GM12878 (cell line): ENCODE measurements at regions not wholly inside any gene's neighbourhood (a gene's known extent, or its start where the extent isn't known, plus 50 kb on each side); places are given as distances from the start of the nearest gene placed in this dataset.

Experiments used
- ATAC-seq: fragments of 200-7000 bp; cut with Tn5 transposase; 3 replicates; pipeline ENCODE4 v1.9.1; 2020; ENCODE audit warnings: mild to moderate bottlenecking, moderate library complexity
- BruUV-seq: library from RNA; stranded (reverse); fragments of 400-500 nt; replicated peaks from 2 replicates; lab custom pipeline; 2021; lab: Mats Ljungman, UMichigan
- CTCF ChIA-PET: fragments of 300-600 bp; sonication (Branson Sonifier 250); formaldehyde crosslinking; extraction: SDS; loops from one replicate; lab custom pipeline; 2021; ENCODE audit warnings: inconsistent platforms; lab: Yijun Ruan, JAX
- POLR2A ChIA-PET: fragments of 350-600 bp; formaldehyde crosslinking; extraction: SDS; loops from one replicate; lab custom pipeline; 2021; ENCODE audit warnings: inconsistent platforms; lab: Charles Lee
- RAD21 ChIA-PET: fragments of 300-600 bp; sonication (Branson Sonifier 250); formaldehyde crosslinking; loops from one replicate; lab custom pipeline; 2023; ENCODE audit warnings: antibody characterized with exemption; ENCODE audit not compliant: unreplicated experiment; lab: Charles Lee
- SMC1A ChIA-PET: fragments of 300-600 bp; sonication (Branson Sonifier 250); formaldehyde crosslinking; loops from one replicate; lab custom pipeline; 2023; ENCODE audit not compliant: unreplicated experiment, uncharacterized antibody; lab: Charles Lee
- DNase-seq: peaks from one replicate; pipeline ENCODE4 v3.0.0-alpha.2; 2011; ENCODE audit warnings: low read depth, low spot score
- FAIRE-seq: peaks from 3 replicates; lab custom pipeline; 2011; peaks lifted over from hg19 to GRCh38; lab: Jason Lieb, UNC
- H2AFZ ChIP-seq: 2 replicates; pipeline ENCODE4 v1.6.0; 2011; ENCODE audit warnings: low read depth, low read length, control low read depth; ENCODE audit not compliant: control insufficient read depth
- H3K27ac ChIP-seq: 2 replicates; pipeline ENCODE4 v1.5.1; 2011; ENCODE audit warnings: control low read depth; ENCODE audit not compliant: control insufficient read depth, insufficient read depth
- H3K27me3 ChIP-seq, 2 experiments: replicated peaks in 1 of 2; 2 replicates each; pipeline versions ENCODE4 v1.6.0 to v1.6.1; 2011; ENCODE audit warnings: low read length in 1 of 2; ENCODE audit not compliant: control insufficient read depth in 2 of 2, insufficient read depth in 2 of 2
- H3K36me3 ChIP-seq, 2 experiments: 2 replicates each; pipeline ENCODE4 v1.5.1; 2011; ENCODE audit warnings: low read length in 1 of 2; ENCODE audit not compliant: control insufficient read depth in 2 of 2, insufficient read depth in 2 of 2
- H3K4me1 ChIP-seq: 2 replicates; pipeline ENCODE4 v1.6.1; 2011; ENCODE audit warnings: mild to moderate bottlenecking, low read length, moderate library complexity, mixed read lengths; ENCODE audit not compliant: control insufficient read depth, insufficient read depth
- H3K4me2 ChIP-seq: 2 replicates; pipeline ENCODE4 v1.6.0; 2011; ENCODE audit warnings: control low read depth; ENCODE audit not compliant: control insufficient read depth, insufficient read depth
- H3K4me3 ChIP-seq: fragments of 200-600 bp; sonication (generic); 2 replicates; pipeline ENCODE4 v1.5.1; 2016
- H3K79me2 ChIP-seq: 2 replicates; pipeline ENCODE4 v1.6.0; 2011; ENCODE audit warnings: low read length; ENCODE audit not compliant: control insufficient read depth, insufficient read depth
- H3K9ac ChIP-seq: 2 replicates; pipeline ENCODE4 v1.8.0; 2011; ENCODE audit warnings: low read length, control low read depth, mixed read lengths; ENCODE audit not compliant: control insufficient read depth, insufficient read depth
- H3K9me3 ChIP-seq: replicated peaks from 3 replicates; pipeline ENCODE4 v1.5.1; 2011; ENCODE audit warnings: mild to moderate bottlenecking, low read length; ENCODE audit not compliant: control insufficient read depth, insufficient read depth
- H4K20me1 ChIP-seq: 2 replicates; pipeline ENCODE4 v1.6.0; 2011; ENCODE audit not compliant: control insufficient read depth, insufficient read depth
- CREB1 ChIP-seq: IDR thresholded peaks from 2 replicates; pipeline ENCODE4 v1.6.1; 2012; ENCODE audit warnings: low read depth, mild to moderate bottlenecking, inconsistent platforms
- CREM ChIP-seq: IDR thresholded peaks from 2 replicates; pipeline ENCODE4 v1.6.1; 2014; ENCODE audit warnings: antibody characterized with exemption, low read depth
- EED ChIP-seq: sonication (generic); IDR thresholded peaks from 2 replicates; pipeline ENCODE4 v1.6.1; 2016; ENCODE audit warnings: antibody characterized with exemption, low read depth
- EP300 ChIP-seq, 2 experiments: fragments of 150-350 bp in 1 of 2; IDR thresholded peaks; 2 replicates each; pipeline ENCODE4 v1.6.1; 2011 to 2012; ENCODE audit warnings: low read depth in 2 of 2, low read length in 2 of 2, borderline replicate concordance in 1 of 2, improper control_type of control experiment in 1 of 2, inconsistent platforms in 1 of 2; ENCODE audit not compliant: control insufficient read depth in 1 of 2
- ESRRA ChIP-seq: IDR thresholded peaks from 2 replicates; pipeline ENCODE4 v1.6.1; 2012; ENCODE audit warnings: mild to moderate bottlenecking, low read length, improper control_type of control experiment
- FOS ChIP-seq: IDR thresholded peaks from 3 replicates; pipeline ENCODE4 v1.6.1; 2011; ENCODE audit warnings: borderline replicate concordance; ENCODE audit not compliant: insufficient read length; ENCODE audit errors: extremely low read depth
- GABPA ChIP-seq: IDR thresholded peaks from 2 replicates; pipeline ENCODE4 v1.6.1; 2014; ENCODE audit warnings: antibody characterized with exemption, low read depth, mild to moderate bottlenecking, inconsistent platforms
- HDGF ChIP-seq: fragments of 450-650 bp; IDR thresholded peaks from 2 replicates; pipeline ENCODE4 v1.6.1; 2016; ENCODE audit warnings: antibody characterized with exemption
- KDM1A ChIP-seq: fragments of 200-600 bp; sonication (generic); IDR thresholded peaks from 2 replicates; pipeline ENCODE4 v1.6.1; 2016; ENCODE audit warnings: borderline replicate concordance
- MEF2A ChIP-seq: IDR thresholded peaks from 2 replicates; pipeline ENCODE4 v1.6.1; 2011; ENCODE audit warnings: low read depth, mild to moderate bottlenecking, low read length, moderate library complexity; ENCODE audit not compliant: insufficient read depth
- NR2F1 ChIP-seq: fragments of 450-650 bp; conservative IDR thresholded peaks from 2 replicates; pipeline ENCODE4 v1.6.1; 2017; ENCODE audit warnings: mild to moderate bottlenecking
- POU2F2 ChIP-seq: IDR thresholded peaks from 3 replicates; pipeline ENCODE4 v1.6.1; 2011; ENCODE audit warnings: low read depth, mild to moderate bottlenecking, low read length, borderline replicate concordance
- RAD21 ChIP-seq: IDR thresholded peaks from 2 replicates; pipeline ENCODE4 v1.6.1; 2011; ENCODE audit warnings: mild to moderate bottlenecking, low read depth, low read length, moderate library complexity; ENCODE audit not compliant: insufficient read depth
- SMC3 ChIP-seq: IDR thresholded peaks from 2 replicates; pipeline ENCODE4 v1.6.1; 2011; ENCODE audit warnings: low read length, improper control_type of control experiment, borderline replicate concordance
- SRF ChIP-seq, 2 experiments: IDR thresholded peaks; 2 replicates each; pipeline ENCODE4 v1.6.1; 2011; ENCODE audit warnings: low read depth in 2 of 2, low read length in 2 of 2, mild to moderate bottlenecking in 1 of 2, moderate library complexity in 1 of 2
- STAT1 ChIP-seq: fragments of 450-650 bp; conservative IDR thresholded peaks from 2 replicates; pipeline ENCODE4 v1.6.1; 2014; ENCODE audit warnings: antibody characterized with exemption, mild to moderate bottlenecking
- SUZ12 ChIP-seq: fragments of 200-600 bp; sonication (generic); IDR thresholded peaks from one replicate; pipeline ENCODE4 v1.6.1; 2018; ENCODE audit warnings: antibody characterized with exemption, mild to moderate bottlenecking; ENCODE audit not compliant: unreplicated experiment
- ZNF207 ChIP-seq: fragments of 450-650 bp; IDR thresholded peaks from 2 replicates; pipeline ENCODE4 v1.6.1; 2014; ENCODE audit warnings: antibody characterized with exemption, mild to moderate bottlenecking, borderline replicate concordance
- ZNF24 ChIP-seq: fragments of 450-650 bp; IDR thresholded peaks from 2 replicates; pipeline ENCODE4 v1.6.1; 2017; ENCODE audit warnings: antibody characterized with exemption, mild to moderate bottlenecking
- ZZZ3 ChIP-seq: IDR thresholded peaks from 2 replicates; pipeline ENCODE4 v1.6.1; 2011; ENCODE audit warnings: low read depth; ENCODE audit not compliant: control insufficient read depth, insufficient read length
- WGBS: methylation state at CpG from one replicate; pipeline ENCODE4 v1.1.6; 2016; ENCODE audit warnings: low lambda C conversion rate; ENCODE audit not compliant: insufficient replicate concordance, insufficient coverage; ENCODE audit errors: missing lambda C conversion rate; 5-methylcytosine and 5-hydroxymethylcytosine counted together
- in situ Hi-C: fragments of 300-500 bp; cut with MboI; formaldehyde crosslinking; loops from 9 replicates; pipeline ENCODE4 v1.14.3; 2018; ENCODE audit warnings: mixed read lengths
- intact Hi-C: fragments of 100-400 bp; cut with micrococcal nuclease; formaldehyde crosslinking; loops from one replicate; pipeline ENCODE4 v1.14.2; 2022; ENCODE audit not compliant: unreplicated experiment

DNA sequence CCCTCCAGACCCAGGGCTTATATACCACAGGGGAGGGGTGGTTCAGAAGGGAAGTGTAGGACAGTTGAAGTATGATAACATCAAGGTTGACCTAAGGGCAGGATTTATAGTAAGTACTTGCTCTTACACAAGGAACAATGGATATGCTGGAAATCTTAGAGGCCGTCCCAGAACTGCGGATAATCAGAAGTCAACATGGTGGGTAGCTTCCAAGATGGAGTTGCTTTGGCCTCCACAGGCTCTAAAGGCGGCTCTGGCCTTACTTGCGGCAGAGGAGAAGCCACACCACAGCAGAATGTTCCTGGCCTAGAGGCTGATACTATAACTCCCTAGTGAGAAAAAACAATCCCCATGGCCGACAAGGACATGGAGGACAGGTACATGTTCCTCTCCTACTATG is 344.7 kb downstream of the CDC5L start:
- 59% methylated on average over 5 of the region's 5 CpGs for WGBS
- ATAC-seq: no peak
- ChIA-PET SMC1A (no interaction called here), CTCF (no interaction called here), POLR2A (no interaction called here)
- Histone ChIP-seq H3K36me3 (no peaks in the 10 kb centered on the region), H3K9me3 (no peaks in the 10 kb centered on the region), H3K4me3 (no peak overlapping the region), H3K27me3 (no peaks in the 10 kb centered on the region), H3K9ac (no peak overlapping the region)
- intact Hi-C loops: no loop called here
- in situ Hi-C loops: no loop called here
- TF ChIP-seq SMC3 (no peak), SRF (IDR thresholded peaks at IDR 0.05; ENCODE audit: low read depth in 2 of 2, low read length in 2 of 2) (no peak), EP300 (IDR thresholded peaks at IDR 0.05; ENCODE audit: borderline replicate concordance in 1 of 2, control insufficient read depth in 1 of 2, low read depth in 2 of 2, low read length in 2 of 2) (no peak), GABPA (no peak), HDGF (no peak), NR2F1 (no peak), ESRRA (no peak), ZNF24 (no peak), MEF2A (no peak), KDM1A (no peak), STAT1 (no peak), ZZZ3 (no peak), EED (no peak), ZNF207 (no peak), CREB1 (no peak), POU2F2 (no peak), CREM (no peak), SUZ12 (no peak), FOS (no peak), RAD21 (no peak)
- TF ChIP-seq, all 136 proteins: peak for 0
- no peak overlapping the region for H3K4me2 ChIP-seq
- DNase-seq: no peak
- H3K27ac ChIP-seq: no peak overlapping the region
- no peaks in the 10 kb centered on the region for H3K79me2 ChIP-seq
- no peaks in the 10 kb centered on the region for H4K20me1 ChIP-seq
- H2AFZ ChIP-seq: no peak overlapping the region
- no peak for FAIRE-seq
- no TSS peak for BruUV-seq
- RAD21 ChIA-PET: no interaction called here
- peaks cover 26% of the 10 kb centered on the region for H3K4me1 ChIP-seq
